Spleen (tissue), 11 donors: ENCODE measurements at regions not wholly inside any gene's neighbourhood (a gene's known extent, or its start where the extent isn't known, plus 50 kb on each side); places are given as distances from the start of the nearest gene placed in this dataset.

Source experiments
- DNase-seq: peaks from one replicate; pipeline ENCODE4 v3.0.0-alpha.2; 2020
- H3K27ac ChIP-seq, 8 donors: fragments of 200-600 bp; sonication (generic) in 7 of 8; 1 replicate in 4 of 8; 2 replicates in 4 of 8; pipeline versions ENCODE4 v1.5.0 to v1.8.0; 2016 to 2021; ENCODE audit warnings: inconsistent platforms in 4 of 8, mild to moderate bottlenecking in 4 of 8, moderate library complexity in 1 of 8
- H3K27me3 ChIP-seq, 7 donors: fragments of 200-600 bp; sonication (generic) in 6 of 7; replicated peaks in 1 of 7; 1 replicate in 4 of 7; 2 replicates in 3 of 7; pipeline versions ENCODE4 v1.5.0 to v1.8.0; 2016 to 2021; ENCODE audit warnings: inconsistent platforms in 3 of 7, mild to moderate bottlenecking in 1 of 7
- H3K36me3 ChIP-seq, 6 donors: fragments of 200-600 bp; sonication (generic) in 5 of 6; 1 replicate in 4 of 6; 2 replicates in 2 of 6; pipeline versions ENCODE4 v1.5.0 to v1.8.0; 2016 to 2021; ENCODE audit warnings: inconsistent platforms in 2 of 6
- H3K4me1 ChIP-seq, 6 donors: fragments of 200-600 bp; sonication (generic) in 5 of 6; 1 replicate in 3 of 6; 2 replicates in 3 of 6; pipeline versions ENCODE4 v1.5.0 to v1.8.0; 2016 to 2021; ENCODE audit warnings: inconsistent platforms in 3 of 6
- H3K4me3 ChIP-seq, 8 donors: fragments of 200-600 bp; sonication (generic) in 7 of 8; 1 replicate in 4 of 8; 2 replicates in 4 of 8; pipeline versions ENCODE4 v1.5.0 to v1.8.0; 2016 to 2021; ENCODE audit warnings: inconsistent platforms in 4 of 8, mild to moderate bottlenecking in 4 of 8, moderate library complexity in 2 of 8
- H3K9me3 ChIP-seq, 8 donors: fragments of 200-600 bp; sonication (generic) in 7 of 8; 1 replicate in 4 of 8; 2 replicates in 4 of 8; pipeline versions ENCODE4 v1.5.0 to v1.8.0; 2016 to 2021; ENCODE audit warnings: inconsistent platforms in 4 of 8
- POLR2A ChIP-seq, 3 donors: fragments of 450-650 bp; IDR thresholded peaks; one replicate each; pipeline ENCODE4 v1.5.1; 2017; ENCODE audit warnings: antibody characterized with exemption in 3 of 3, mild to moderate bottlenecking in 1 of 3
- POLR2AphosphoS5 ChIP-seq, 3 donors: sonication (generic); formaldehyde crosslinking; IDR thresholded peaks; one replicate each; pipeline ENCODE4 v1.5.1; 2017; ENCODE audit warnings: antibody characterized with exemption in 3 of 3
- WGBS, 5 donors: extraction: QIAGEN DNeasy Blood & Tissue Kit in 3 of 5; methylation state at CpG; one replicate each; pipeline versions ENCODE4 v1.1.5 to v1.1.7; 2013 to 2018; 5-methylcytosine and 5-hydroxymethylcytosine counted together
- intact Hi-C: fragments of 100-400 bp; cut with DNase I; formaldehyde crosslinking; loops from one replicate; pipeline ENCODE4 v1.15.0; 2023; ENCODE audit warnings: low total_unique reads
- TF ChIP-seq, protein P1 (sequence below), 11 experiments: fragments of 200-600 bp in 7 of 11; fragments of 450-650 bp in 4 of 11; sonication (generic) in 4 of 11; IDR thresholded peaks in 8 of 11; conservative IDR thresholded peaks in 3 of 11; 1 replicate in 7 of 11; 2 replicates in 4 of 11; pipeline versions ENCODE4 v1.4.0 to v1.8.0; 2016 to 2021; ENCODE audit warnings: antibody characterized with exemption in 11 of 11, inconsistent platforms in 4 of 11, mild to moderate bottlenecking in 1 of 11
- donor health status: healthy with polysubstance abuse.
- donor health status: DM: no; HTN: no; CAD: no; lungs with moderate emphysema.
- donor health status: DM: no; HTN: no; CAD: no.
- donor health status: Bipolar disorder and iron deficiency.
- donor health status: healthy.
- donor health status: DM: no; HTN: no; CAD: no.
- donor health status: DM: yes; HTN: yes; CAD: no.

DNA sequence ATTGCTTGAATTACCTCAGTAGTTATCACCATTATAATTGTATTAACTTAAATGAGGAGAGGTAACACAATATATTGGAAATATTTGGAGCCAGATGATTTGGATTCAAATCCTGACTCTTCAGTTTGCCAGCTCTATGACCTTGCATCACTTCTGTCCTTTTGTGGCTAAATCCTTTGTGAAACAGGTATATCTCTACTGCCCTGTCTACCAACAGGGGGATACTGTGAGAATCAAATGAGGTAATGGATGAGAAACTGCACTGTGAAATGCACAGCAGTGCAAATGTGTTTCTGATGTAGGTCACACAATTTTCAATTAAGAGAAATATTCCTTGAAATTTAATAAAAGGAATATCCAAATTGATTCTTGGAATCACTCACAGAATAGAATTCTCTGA, 58.8 kb downstream of the CCDC54 start:
- peaks cover 0 to 2% (median 0%) of the 10 kb centered on the region in 7 donors for H3K27me3 ChIP-seq
- no peak overlapping the region for H3K4me3 ChIP-seq
- no peaks in the 10 kb centered on the region for H3K9me3 ChIP-seq
- H3K36me3 ChIP-seq = no peaks in the 10 kb centered on the region
- DNase-seq = no peak
- no peak overlapping the region for H3K27ac ChIP-seq
- intact Hi-C loops = loop anchor here (5.0 kb wide), 1 partner anchor 81 kb away; no protein-coding TSS in a partner anchor
- no peak for TF ChIP-seq POLR2A (IDR thresholded peaks at IDR 0.05)
- no peak for TF ChIP-seq POLR2AphosphoS5 (IDR thresholded peaks at IDR 0.05)
- TF ChIP-seq, protein P1, sequence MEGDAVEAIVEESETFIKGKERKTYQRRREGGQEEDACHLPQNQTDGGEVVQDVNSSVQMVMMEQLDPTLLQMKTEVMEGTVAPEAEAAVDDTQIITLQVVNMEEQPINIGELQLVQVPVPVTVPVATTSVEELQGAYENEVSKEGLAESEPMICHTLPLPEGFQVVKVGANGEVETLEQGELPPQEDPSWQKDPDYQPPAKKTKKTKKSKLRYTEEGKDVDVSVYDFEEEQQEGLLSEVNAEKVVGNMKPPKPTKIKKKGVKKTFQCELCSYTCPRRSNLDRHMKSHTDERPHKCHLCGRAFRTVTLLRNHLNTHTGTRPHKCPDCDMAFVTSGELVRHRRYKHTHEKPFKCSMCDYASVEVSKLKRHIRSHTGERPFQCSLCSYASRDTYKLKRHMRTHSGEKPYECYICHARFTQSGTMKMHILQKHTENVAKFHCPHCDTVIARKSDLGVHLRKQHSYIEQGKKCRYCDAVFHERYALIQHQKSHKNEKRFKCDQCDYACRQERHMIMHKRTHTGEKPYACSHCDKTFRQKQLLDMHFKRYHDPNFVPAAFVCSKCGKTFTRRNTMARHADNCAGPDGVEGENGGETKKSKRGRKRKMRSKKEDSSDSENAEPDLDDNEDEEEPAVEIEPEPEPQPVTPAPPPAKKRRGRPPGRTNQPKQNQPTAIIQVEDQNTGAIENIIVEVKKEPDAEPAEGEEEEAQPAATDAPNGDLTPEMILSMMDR (IDR thresholded peaks at IDR 0.05 in 8 of 11, conservative IDR thresholded peaks at IDR 0.05 in 3 of 11) = no peak
- peaks cover 0 to 14% (median 10%) of the 10 kb centered on the region in 6 donors for H3K4me1 ChIP-seq

DNA sequence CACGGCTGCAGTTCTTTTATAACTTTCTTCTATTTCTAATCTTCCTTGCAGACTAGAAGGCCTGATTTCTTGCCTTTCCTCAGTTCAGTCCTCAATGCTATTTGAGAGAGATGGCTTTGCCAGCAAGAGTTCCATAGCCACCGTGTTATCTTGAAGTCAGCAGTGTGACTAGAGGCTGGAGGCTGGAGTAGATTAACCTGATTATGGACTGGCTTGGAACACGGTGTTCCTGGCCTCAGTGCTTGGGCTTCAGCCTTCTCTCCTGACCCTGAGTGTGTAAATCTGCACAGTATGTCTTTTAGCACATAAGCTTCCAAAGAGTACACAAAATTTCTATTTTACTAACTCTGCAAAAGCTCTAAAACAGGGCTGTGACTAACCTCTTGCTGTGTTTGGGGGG, 61.4 kb downstream of the CCDC54 start:
- Histone ChIP-seq H3K36me3 (no peaks in the 10 kb centered on the region), H3K4me1 (no peaks in the 10 kb centered on the region), H3K4me3 (no peak overlapping the region), H3K27me3 (no peaks in the 10 kb centered on the region), H3K9me3 (no peaks in the 10 kb centered on the region), H3K27ac (no peak overlapping the region)
- intact Hi-C loops = loop anchor here (5.0 kb wide), 1 partner anchor 79 kb away; no protein-coding TSS in a partner anchor
- no peak for DNase-seq
- 79 to 93% (median 86%) methylated on average over 3 of the region's 3 CpGs for WGBS, 5 donors
- no peak for TF ChIP-seq POLR2AphosphoS5 (IDR thresholded peaks at IDR 0.05)
- no peak for TF ChIP-seq POLR2A (IDR thresholded peaks at IDR 0.05)
- TF ChIP-seq, protein P1 (IDR thresholded peaks at IDR 0.05 in 8 of 11, conservative IDR thresholded peaks at IDR 0.05 in 3 of 11) = no peak

DNA sequence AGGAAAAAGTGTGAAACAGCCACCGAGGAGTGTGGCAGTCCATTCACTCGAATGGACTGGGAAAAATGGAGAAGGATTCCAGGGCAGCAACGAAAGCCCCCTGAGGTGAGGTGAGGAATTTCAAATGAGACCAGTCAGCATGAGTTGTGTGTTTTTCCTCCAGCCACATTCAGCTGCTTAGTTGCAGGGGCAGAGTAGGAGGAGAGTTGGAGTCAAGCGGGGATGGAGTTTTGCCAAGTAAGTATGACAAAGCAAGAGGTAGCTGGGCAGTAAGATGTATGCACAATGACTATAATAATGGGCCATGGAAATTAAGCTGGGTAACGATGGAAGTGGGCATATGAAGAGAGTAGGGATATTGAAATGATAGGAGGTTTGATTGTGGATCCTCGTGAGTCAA, 64.4 kb downstream of the CCDC54 start:
- Histone ChIP-seq H3K9me3 (no peaks in the 10 kb centered on the region), H3K36me3 (no peaks in the 10 kb centered on the region), H3K4me1 (no peaks in the 10 kb centered on the region), H3K27me3 (no peaks in the 10 kb centered on the region), H3K27ac (no peak overlapping the region), H3K4me3 (no peak overlapping the region)
- no peak for TF ChIP-seq POLR2A (IDR thresholded peaks at IDR 0.05)
- no peak for TF ChIP-seq POLR2AphosphoS5 (IDR thresholded peaks at IDR 0.05)
- TF ChIP-seq, protein P1 (IDR thresholded peaks at IDR 0.05 in 8 of 11, conservative IDR thresholded peaks at IDR 0.05 in 3 of 11) = no peak
- 71 to 84% (median 82%) methylated on average over 6 of the region's 6 CpGs for WGBS, 5 donors
- intact Hi-C loops = no loop called here
- no peak for DNase-seq

DNA sequence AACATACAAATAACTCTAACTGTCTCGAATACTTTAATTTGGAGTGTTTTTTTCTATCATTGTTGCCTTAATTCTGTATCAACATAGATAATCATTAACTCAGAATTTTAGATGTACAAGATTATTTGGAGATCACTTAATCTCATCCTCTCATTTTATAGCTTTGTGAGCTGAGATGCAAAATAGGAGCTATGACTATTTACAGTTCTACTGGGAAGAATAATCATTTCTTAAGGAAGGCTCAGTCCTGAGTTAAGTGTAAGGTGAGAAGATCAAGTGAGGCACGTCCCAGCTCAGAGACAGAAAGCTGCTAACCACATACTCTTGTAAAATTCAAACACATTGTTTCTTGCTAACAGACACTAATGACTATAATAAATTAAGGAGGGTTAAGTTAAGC, 66.2 kb downstream of the CCDC54 start:
- no peak for TF ChIP-seq POLR2A (IDR thresholded peaks at IDR 0.05)
- no peak for TF ChIP-seq POLR2AphosphoS5 (IDR thresholded peaks at IDR 0.05)
- TF ChIP-seq, protein P1 (IDR thresholded peaks at IDR 0.05 in 8 of 11, conservative IDR thresholded peaks at IDR 0.05 in 3 of 11) = no peak
- no peaks in the 10 kb centered on the region for H3K27me3 ChIP-seq
- no peak overlapping the region for H3K27ac ChIP-seq
- H3K36me3 ChIP-seq = no peaks in the 10 kb centered on the region
- DNase-seq = no peak
- intact Hi-C loops = no loop called here
- WGBS, 5 donors = 64 to 84% (median 73%) methylated on average over 2 of the region's 2 CpGs
- no peak overlapping the region for H3K4me3 ChIP-seq
- no peaks in the 10 kb centered on the region for H3K9me3 ChIP-seq
- no peaks in the 10 kb centered on the region for H3K4me1 ChIP-seq
